K562 (cell line): ENCODE measurements at regions not wholly inside any gene's neighbourhood (a gene's known extent, or its start where the extent isn't known, plus 50 kb on each side); places are given as distances from the start of the nearest gene placed in this dataset.

Source experiments
- ATAC-seq: fragments of 200-7000 bp; cut with Tn5 transposase; 3 replicates; pipeline ENCODE4 v1.9.1; 2020; ENCODE audit warnings: moderate library complexity
- BruUV-seq: library from RNA; stranded (reverse); fragments of 400-500 nt; replicated peaks from 2 replicates; lab custom pipeline; 2021; lab: Mats Ljungman, UMichigan
- CTCF ChIA-PET: fragments of 300-600 bp; formaldehyde crosslinking; extraction: SDS; loops from one replicate; lab custom pipeline; 2021; ENCODE audit warnings: low intra/inter-chr PET ratio; lab: Yijun Ruan, JAX
- POLR2A ChIA-PET: fragments of 300-600, 350-650 bp; sonication (Branson Sonifier 250); formaldehyde crosslinking; extraction: SDS; loops from one replicate; lab custom pipeline; 2021; ENCODE audit warnings: antibody characterized with exemption, inconsistent platforms; lab: Yijun Ruan, JAX
- DNase-seq, 4 experiments: peaks; one replicate each; pipeline versions ENCODE4 v3.0.0 to v3.0.0-alpha.2; 2011 to 2018; ENCODE audit warnings: low spot score in 3 of 4, mixed read lengths in 3 of 4; ENCODE audit errors: extremely low read depth in 1 of 4
- FAIRE-seq: peaks from 2 replicates; lab custom pipeline; 2011; peaks lifted over from hg19 to GRCh38; lab: Jason Lieb, UNC
- H2AFZ ChIP-seq: 2 replicates; pipeline ENCODE4 v1.6.0; 2011; ENCODE audit warnings: low read depth, low read length, control low read depth, inconsistent platforms
- H3K27ac ChIP-seq: fragments of 200-600 bp; 3 replicates; pipeline ENCODE4 v1.8.0; 2011; ENCODE audit warnings: low read depth, mild to moderate bottlenecking, control low read depth, inconsistent platforms, low read length, moderate library complexity, mixed read lengths; ENCODE audit errors: extremely low read depth
- H3K27me3 ChIP-seq, 2 experiments: fragments of 300-600 bp in 1 of 2; 2 replicates in 1 of 2; 3 replicates in 1 of 2; pipeline versions ENCODE4 v1.6.0 to v1.8.0; 2011; ENCODE audit warnings: inconsistent platforms in 2 of 2, low read length in 2 of 2, mild to moderate bottlenecking in 1 of 2, mixed read lengths in 1 of 2, moderate library complexity in 1 of 2; ENCODE audit not compliant: control insufficient read depth in 2 of 2, insufficient read depth in 2 of 2
- H3K36me3 ChIP-seq: fragments of 300-600 bp; 3 replicates; pipeline ENCODE4 v1.8.0; 2011; ENCODE audit warnings: mild to moderate bottlenecking, low read length, inconsistent platforms; ENCODE audit not compliant: control insufficient read depth, insufficient read depth
- H3K4me1 ChIP-seq, 2 experiments: fragments of 200-600 bp in 1 of 2; replicated peaks in 1 of 2; 2 replicates in 1 of 2; 3 replicates in 1 of 2; pipeline versions ENCODE4 v1.5.1 to v1.8.0; 2011; ENCODE audit warnings: inconsistent platforms in 2 of 2, low read length in 2 of 2, mild to moderate bottlenecking in 1 of 2, mixed read lengths in 1 of 2, moderate library complexity in 1 of 2; ENCODE audit not compliant: control insufficient read depth in 2 of 2, insufficient read depth in 2 of 2
- H3K4me2 ChIP-seq: 2 replicates; pipeline ENCODE4 v1.6.1; 2011; ENCODE audit warnings: low read length, control low read depth, inconsistent platforms, mixed read lengths; ENCODE audit not compliant: insufficient read depth
- H3K4me3 ChIP-seq: fragments of 200-600 bp; sonication (generic), shearing (Covaris generic); 2 replicates; pipeline ENCODE4 v1.5.1; 2016; ENCODE audit warnings: control low read depth, inconsistent platforms
- H3K79me2 ChIP-seq: fragments of 200-600 bp; 3 replicates; pipeline ENCODE4 v1.8.0; 2011; ENCODE audit warnings: low read length, inconsistent platforms; ENCODE audit not compliant: control insufficient read depth, insufficient read depth
- H3K9ac ChIP-seq, 2 experiments: 2 replicates each; pipeline versions ENCODE4 v1.6.0 to v1.6.1; 2011; ENCODE audit warnings: low read depth in 2 of 2, low read length in 2 of 2, control low read depth in 1 of 2, inconsistent platforms in 1 of 2, mild to moderate bottlenecking in 1 of 2, mixed read lengths in 1 of 2; ENCODE audit not compliant: insufficient read depth in 1 of 2
- H3K9me1 ChIP-seq: one replicate; pipeline ENCODE4 v1.6.0; 2011; ENCODE audit warnings: inconsistent platforms, mild to moderate bottlenecking, low read length, moderate library complexity; ENCODE audit not compliant: control insufficient read depth, insufficient read depth
- H3K9me3 ChIP-seq: replicated peaks from 2 replicates; pipeline ENCODE4 v1.5.1; 2011; ENCODE audit warnings: low read depth, low read length, inconsistent platforms; ENCODE audit not compliant: control insufficient read depth, insufficient read depth
- H4K20me1 ChIP-seq: replicated peaks from 2 replicates; pipeline ENCODE4 v1.6.1; 2011; ENCODE audit warnings: low read length, inconsistent platforms, mixed read lengths; ENCODE audit not compliant: control insufficient read depth, insufficient read depth
- RBM25 ChIP-seq: fragments of 200-400 bp; formaldehyde crosslinking; IDR thresholded peaks from 2 replicates; pipeline ENCODE4 v1.6.1; 2018; ENCODE audit warnings: low read length, low read depth, moderate library complexity; ENCODE audit not compliant: severe bottlenecking
- SRSF7 ChIP-seq: fragments of 200-400 bp; formaldehyde crosslinking; optimal IDR thresholded peaks from 2 replicates; pipeline ENCODE3; 2017; ENCODE audit warnings: mild to moderate bottlenecking, low read depth, low read length
- ZFP36 ChIP-seq: fragments of 150-350 bp; IDR thresholded peaks from 2 replicates; pipeline ENCODE4 v1.6.1; 2018; ENCODE audit warnings: low read length, low read depth; ENCODE audit not compliant: partially characterized antibody
- WGBS: fragments of 100-300 bp; shearing (Covaris generic); methylation state at CpG from one replicate; pipeline ENCODE4 v1.1.6; 2016; ENCODE audit warnings: low coverage, mixed read lengths; ENCODE audit not compliant: insufficient coverage; ENCODE audit errors: missing lambda C conversion rate; 5-methylcytosine and 5-hydroxymethylcytosine counted together
- in situ Hi-C: fragments of 300-500 bp; cut with MboI; formaldehyde crosslinking; loops from 4 replicates; pipeline ENCODE4 v1.15.0; 2018; ENCODE audit warnings: inconsistent platforms, mixed read lengths
- intact Hi-C: fragments of 100-400 bp; cut with micrococcal nuclease; formaldehyde crosslinking; loops from 2 replicates; pipeline ENCODE4 v1.14.2; 2022
- TF ChIP-seq, protein P1 (sequence below): sonication (generic); formaldehyde crosslinking; IDR thresholded peaks from 2 replicates; pipeline ENCODE4 v1.4.0; 2020; ENCODE audit warnings: mild to moderate bottlenecking, missing genetic modification reagents

DNA sequence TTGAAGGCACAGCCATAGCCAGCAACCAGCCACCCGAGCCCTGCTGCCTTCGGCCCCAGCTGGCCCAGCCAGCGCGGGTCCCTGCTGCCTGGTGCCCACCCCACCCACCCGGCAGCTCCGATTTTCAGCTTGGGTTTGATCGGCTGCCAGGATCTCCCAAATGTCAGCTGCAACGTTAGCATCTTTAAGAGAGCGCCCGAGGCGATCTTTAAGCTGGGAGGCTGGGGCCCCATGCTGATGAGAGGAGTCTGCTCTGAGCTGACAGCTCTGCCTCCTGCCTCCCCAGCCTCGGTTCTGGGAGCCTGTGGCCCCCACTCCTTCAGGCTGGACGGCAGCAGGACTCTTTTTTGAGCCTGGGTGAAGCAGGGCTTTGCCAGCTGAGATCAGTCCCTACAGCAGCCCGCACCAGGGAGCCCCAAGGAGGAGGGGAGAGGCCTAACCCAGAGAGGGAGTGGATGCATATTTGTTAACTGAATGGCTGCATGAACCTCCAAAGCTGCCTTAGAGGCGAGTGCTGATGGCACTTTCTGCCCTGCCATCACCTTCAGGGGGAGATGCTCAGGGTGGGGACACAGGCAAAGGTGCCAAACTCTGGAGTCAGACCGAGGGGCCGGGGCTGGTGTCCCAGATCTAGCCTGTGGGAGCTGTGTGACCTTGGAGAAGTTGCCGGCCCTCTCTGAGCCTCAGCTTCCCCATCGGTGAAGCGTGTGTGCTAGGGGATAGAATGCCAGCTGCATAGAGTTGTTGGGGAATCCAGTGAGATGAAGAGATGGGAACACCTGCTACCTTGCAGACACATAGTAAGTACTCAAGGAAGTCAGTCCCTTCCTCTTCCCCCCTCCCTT, 165.5 kb downstream of the C9orf50 start:
- DNase-seq (no peak), ATAC-seq (no peak), FAIRE-seq (no peak)
- POLR2A ChIA-PET: interaction anchor here (0.6 to 0.9 kb wide), 3 partner anchors 11 to 26 kb away, joined by 3 to 5 read pairs (median 4); no protein-coding TSS in a partner anchor
- Histone ChIP-seq H2AFZ (no peak overlapping the region), H3K27ac (no peak overlapping the region), H3K4me2 (no peak overlapping the region), H3K9me3 (no peaks in the 10 kb centered on the region), H3K27me3 (no peaks in the 10 kb centered on the region; a peak in 1 of 5 replicates), H4K20me1 (no peaks in the 10 kb centered on the region), H3K4me1 (peaks cover 22 to 33% of the 10 kb centered on the region in 2 experiments), H3K9me1 (no peaks in the 10 kb centered on the region), H3K36me3 (no peaks in the 10 kb centered on the region), H3K79me2 (no peaks in the 10 kb centered on the region), H3K4me3 (no peak overlapping the region), H3K9ac (0 out of 4 replicates have a peak overlapping the region, but pooled peaks of 1 of the 2 experiments have one; percentile 10)
- intact Hi-C loops: no loop called here
- TF ChIP-seq RBM25 (peak; percentile 48), ZFP36 (peak; percentile 72), SRSF7 (no peak)
- TF ChIP-seq, protein P1, sequence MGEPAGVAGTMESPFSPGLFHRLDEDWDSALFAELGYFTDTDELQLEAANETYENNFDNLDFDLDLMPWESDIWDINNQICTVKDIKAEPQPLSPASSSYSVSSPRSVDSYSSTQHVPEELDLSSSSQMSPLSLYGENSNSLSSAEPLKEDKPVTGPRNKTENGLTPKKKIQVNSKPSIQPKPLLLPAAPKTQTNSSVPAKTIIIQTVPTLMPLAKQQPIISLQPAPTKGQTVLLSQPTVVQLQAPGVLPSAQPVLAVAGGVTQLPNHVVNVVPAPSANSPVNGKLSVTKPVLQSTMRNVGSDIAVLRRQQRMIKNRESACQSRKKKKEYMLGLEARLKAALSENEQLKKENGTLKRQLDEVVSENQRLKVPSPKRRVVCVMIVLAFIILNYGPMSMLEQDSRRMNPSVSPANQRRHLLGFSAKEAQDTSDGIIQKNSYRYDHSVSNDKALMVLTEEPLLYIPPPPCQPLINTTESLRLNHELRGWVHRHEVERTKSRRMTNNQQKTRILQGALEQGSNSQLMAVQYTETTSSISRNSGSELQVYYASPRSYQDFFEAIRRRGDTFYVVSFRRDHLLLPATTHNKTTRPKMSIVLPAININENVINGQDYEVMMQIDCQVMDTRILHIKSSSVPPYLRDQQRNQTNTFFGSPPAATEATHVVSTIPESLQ (CRISPR knock-in tag): no peak
- in situ Hi-C loops: loop anchor here (5.0 kb wide), 1 partner anchor 38 kb away; no protein-coding TSS in a partner anchor
- BruUV-seq: no TSS peak
- CTCF ChIA-PET: no interaction called here
- 9% methylated on average over 14 of the region's 20 CpGs for WGBS
